ENCODE measurements at regions not wholly inside any gene's neighbourhood (a gene's known extent, or its start where the extent isn't known, plus 50 kb on each side); places are given as distances from the start of the nearest gene placed in this dataset.
A peak's percentile ranks its signal among the peaks of the same experiment; 100 is the strongest.

DNA sequence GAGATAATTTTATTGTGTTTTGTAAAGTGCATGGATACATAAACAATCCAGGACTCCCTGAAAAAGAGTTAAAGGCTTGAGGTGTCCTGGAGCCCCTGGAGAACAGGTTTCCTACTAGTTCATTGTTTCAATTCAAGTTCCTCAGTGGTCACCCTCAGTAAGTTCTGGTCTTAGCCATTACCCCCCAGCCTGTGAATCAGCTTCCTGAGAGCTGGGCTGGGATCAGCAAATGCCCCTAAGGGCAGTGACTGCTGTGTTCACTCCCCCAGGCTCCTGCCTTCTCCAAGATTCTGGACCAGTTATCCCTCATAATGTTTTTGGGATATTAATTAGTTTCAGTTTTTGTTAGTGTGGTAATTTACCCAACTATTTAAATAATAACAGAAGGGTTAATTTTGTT is 151.6 kb upstream of the PRSS58 start:
- no peak for DNase-seq (ENCODE audit: low read depth)

DNA sequence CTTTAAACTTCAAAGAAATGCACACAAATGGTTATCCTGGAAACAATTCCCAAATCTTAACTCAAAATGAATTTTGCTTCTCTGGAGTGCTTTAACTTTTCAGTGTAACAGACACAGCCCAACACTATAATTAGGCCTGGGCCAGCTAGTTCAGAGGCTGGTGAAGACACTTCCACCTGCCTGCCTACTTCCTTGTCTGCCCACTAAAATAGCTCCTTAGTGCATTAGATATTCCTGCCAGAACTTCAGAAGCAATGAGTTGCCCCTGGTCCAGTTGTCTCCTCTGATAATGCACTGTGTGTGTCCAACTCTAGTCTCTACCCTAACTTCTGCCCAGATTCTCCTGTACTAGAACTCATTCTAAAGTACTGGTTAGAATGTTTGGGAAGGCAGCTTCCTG is 150.9 kb upstream of the PRSS58 start:
- DNase-seq (ENCODE audit: low read depth): no peak

DNA sequence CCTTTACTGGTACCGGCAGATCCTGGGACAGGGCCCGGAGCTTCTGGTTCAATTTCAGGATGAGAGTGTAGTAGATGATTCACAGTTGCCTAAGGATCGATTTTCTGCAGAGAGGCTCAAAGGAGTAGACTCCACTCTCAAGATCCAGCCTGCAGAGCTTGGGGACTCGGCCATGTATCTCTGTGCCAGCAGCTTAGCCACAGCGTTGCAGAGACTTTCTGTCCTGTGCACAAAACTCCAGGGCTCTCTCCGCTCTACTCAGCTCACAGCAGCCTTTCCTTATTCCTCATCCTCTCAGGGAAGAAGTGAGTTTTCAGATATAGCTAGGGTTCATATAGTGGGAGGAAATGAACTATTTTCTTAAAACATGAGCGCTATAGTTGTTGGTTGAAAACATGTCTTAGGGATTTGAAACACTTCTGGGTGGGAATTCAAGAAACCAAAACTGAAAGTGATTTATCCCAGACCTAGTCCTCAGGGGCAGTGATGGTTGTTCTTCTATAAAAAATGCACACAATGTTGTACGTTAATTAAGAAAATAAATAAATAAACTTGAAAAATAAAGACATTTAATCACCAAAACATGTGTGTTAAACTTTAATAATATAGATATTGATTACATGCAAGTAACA is 150.2 kb upstream of the PRSS58 start:
- DNase-seq (ENCODE audit: low read depth): no peak

DNA sequence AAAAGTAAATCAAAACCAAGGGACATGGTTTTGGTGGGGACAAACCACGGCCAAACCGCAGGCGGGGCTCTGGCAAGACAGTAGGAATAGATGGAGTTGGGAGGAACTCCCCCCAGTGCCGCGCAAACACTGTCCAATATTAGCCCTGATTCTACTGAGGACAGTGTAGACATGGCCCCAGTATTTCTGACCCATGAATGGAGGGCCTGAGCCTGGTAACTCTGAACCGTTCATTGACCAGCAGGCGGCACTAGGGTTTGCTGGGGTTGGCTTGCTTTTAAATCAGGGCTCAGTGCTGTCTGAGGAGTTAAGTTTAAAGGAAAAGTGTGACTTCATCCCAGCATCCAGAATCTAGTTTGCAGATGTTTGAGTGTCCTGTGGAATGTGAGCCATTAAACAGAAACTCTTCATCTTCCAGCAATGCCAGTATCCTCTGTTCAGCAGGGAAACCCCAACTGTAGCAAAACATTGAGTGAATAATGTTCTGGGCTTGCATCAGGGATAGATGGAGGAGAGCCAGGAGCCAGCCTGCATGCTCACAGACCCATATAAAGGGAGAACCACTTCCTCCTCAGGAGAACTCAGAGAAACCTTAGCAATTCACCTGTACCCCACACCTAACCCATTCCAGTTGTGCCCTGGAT is 147.4 kb upstream of the PRSS58 start:
- peak; percentile 53 for DNase-seq (ENCODE audit: low read depth)

DNA sequence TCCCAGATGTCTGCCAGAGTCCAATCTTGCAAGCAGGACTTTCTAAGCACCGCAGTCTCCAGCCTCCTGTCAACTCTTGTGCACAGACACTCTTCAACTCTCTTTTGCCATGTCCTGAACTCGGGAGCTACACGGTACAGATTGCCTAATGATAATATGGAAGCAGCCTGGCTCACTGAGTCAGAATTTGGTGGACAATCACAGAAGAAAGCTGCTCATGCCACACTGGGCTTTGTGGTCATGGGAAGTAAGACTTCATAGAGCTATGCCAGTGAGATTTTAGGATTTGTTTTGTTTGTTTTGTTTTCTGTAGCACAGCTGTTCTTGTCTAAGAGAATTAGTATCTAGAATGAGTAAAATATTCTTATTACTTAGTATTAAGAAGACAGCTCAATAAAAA is 144.1 kb upstream of the PRSS58 start:
- no peak for DNase-seq (ENCODE audit: low read depth)

DNA sequence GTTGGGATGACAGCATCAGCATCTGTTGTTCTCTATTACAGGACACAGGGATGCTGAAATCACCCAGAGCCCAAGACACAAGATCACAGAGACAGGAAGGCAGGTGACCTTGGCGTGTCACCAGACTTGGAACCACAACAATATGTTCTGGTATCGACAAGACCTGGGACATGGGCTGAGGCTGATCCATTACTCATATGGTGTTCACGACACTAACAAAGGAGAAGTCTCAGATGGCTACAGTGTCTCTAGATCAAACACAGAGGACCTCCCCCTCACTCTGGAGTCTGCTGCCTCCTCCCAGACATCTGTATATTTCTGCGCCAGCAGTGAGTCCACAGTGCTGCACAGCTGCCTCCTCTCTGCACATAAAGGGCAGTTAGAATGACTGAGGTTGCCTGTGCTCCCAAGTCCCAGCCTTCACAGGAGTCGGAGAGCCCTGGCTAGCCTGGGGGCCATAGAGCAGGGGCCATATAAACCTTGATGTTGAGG is 142.2 kb upstream of the PRSS58 start:
- DNase-seq (ENCODE audit: low read depth): no peak

DNA sequence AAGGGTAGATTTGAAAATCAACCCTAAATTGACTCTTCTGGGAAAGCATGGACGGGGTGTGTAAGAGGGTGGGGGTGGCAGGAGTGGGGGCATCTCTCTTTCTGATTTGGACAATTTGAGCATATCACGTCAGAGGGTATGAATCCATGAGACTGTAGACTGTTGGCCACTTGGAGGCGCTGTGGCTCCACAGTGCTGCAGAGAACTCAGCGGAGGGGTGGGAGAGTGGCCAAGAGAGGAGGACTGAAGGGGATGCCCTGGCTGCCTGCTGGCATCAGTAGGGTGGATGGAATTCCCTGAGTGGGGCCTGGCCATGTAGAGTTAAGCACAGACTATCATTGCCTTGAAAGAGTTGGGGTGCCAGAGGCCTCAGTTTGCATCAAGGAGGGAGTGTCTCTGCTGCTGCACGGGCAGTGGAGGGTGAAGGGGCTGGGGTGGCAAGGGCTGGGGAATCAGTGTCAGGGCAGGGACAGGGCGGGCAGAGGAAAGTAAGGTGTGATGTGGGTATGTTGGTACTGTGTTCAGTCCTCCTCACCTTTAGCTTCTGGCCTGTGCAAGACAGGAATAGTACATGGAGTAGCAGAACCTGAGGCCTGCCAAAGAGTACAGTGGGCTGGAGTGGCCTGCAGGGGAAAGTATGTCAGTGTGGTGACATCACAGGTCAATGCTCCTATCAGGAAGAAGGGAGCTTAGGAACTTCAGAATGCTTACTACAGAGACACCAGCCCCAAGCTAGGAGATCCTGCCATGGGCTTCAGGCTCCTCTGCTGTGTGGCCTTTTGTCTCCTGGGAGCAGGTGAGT is 133.5 kb upstream of the PRSS58 start:
- peak; percentile 22 for DNase-seq (ENCODE audit: low read depth)

DNA sequence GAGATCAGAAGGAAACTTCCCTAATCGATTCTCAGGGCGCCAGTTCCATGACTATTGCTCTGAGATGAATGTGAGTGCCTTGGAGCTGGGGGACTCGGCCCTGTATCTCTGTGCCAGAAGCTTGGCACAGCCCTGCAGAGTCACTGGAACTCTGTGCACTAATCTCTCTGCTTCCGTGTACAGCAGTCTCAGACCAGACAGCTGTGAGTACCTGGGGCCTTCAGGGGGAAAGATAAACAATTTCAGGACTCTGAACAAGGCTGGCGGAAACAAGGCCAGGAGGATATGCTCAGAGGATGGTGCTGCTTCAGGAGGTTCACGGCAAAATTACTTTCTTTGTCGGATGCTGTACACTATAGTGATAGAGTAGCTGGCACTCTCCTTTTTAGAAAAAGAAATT is 131.7 kb upstream of the PRSS58 start:
- no peak for DNase-seq (ENCODE audit: low read depth)

DNA sequence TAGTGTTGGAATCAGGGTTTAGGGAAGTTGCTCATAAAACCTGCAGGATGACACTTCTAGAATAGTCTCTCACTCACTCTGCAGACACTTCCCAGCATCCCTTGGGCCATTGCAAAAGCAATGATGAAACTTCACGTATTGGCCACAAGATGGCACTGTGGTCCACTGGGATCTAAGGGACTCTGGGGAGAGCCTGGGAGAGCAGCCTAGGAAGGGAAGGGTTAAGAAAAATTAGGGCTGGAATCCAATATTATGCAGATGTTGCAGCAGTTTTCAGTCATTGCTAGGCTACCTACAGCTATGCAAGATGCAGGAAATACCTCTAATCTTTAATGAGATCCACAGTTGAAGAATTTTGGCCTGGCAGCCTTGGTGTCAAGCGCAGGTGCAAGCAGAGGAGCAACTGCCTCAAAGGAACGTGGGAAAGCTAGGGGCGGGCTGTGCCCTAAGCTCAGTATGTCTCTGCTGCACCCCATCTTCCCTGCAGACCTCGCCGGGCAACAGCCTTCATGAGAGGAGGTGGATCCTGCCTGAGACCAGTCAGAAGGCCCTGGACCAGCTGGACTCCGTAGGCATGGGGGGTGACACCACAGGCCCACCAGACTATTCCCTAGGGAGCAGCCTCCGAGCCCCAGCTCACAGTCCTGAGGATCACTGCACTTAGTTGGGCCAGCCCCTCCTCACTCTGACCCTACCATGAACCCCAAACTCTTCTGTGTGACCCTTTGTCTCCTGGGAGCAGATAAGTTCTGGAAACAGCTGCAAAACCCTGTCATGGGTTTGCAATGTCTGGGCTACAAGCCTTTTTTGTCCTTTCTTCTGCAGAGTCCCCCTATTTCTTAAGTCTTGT is 127.9 kb upstream of the PRSS58 start:
- DNase-seq (ENCODE audit: low read depth): peak; percentile 55

DNA sequence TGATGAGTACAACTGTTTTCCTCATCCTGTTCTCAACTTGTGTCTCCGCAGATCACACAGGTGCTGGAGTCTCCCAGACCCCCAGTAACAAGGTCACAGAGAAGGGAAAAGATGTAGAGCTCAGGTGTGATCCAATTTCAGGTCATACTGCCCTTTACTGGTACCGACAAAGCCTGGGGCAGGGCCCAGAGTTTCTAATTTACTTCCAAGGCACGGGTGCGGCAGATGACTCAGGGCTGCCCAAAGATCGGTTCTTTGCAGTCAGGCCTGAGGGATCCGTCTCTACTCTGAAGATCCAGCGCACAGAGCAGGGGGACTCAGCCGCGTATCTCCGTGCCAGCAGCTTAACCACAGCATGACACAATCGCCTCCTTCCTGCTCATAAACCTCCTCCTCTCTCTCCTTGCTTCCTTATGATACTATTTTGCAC is 126.7 kb upstream of the PRSS58 start:
- DNase-seq (ENCODE audit: low read depth): peak; percentile 77

DNA sequence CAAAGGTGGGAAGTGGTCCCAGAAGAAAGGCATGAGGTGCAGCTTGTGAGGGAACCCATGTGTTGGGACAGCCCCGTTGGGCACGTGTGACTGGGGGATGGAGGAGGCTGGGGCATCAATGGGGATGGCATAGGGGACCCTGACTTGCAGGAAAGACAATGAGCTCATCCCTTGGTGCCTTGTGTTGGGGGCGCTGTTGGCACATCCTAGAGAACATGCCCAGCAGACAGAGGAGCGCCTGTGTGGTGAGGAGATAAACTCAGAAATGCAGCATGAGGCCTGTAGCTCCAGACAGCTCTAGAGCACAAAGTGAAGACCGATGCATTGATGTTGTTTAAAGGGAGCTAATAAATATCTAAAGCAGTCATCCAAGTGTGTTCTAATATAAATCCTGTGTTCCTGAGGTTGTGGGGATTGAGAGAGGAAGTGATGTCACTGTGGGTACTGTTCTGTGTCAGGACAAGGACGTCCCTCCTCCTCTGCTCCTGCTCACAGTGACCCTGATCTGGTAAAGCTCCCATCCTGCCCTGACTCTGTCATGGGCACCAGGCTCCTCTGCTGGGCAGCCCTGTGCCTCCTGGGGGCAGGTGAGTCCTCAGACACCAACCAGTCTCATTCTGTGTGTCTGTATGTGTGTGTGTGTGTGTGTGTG is 126.1 kb upstream of the PRSS58 start:
- DNase-seq (ENCODE audit: low read depth): no peak

DNA sequence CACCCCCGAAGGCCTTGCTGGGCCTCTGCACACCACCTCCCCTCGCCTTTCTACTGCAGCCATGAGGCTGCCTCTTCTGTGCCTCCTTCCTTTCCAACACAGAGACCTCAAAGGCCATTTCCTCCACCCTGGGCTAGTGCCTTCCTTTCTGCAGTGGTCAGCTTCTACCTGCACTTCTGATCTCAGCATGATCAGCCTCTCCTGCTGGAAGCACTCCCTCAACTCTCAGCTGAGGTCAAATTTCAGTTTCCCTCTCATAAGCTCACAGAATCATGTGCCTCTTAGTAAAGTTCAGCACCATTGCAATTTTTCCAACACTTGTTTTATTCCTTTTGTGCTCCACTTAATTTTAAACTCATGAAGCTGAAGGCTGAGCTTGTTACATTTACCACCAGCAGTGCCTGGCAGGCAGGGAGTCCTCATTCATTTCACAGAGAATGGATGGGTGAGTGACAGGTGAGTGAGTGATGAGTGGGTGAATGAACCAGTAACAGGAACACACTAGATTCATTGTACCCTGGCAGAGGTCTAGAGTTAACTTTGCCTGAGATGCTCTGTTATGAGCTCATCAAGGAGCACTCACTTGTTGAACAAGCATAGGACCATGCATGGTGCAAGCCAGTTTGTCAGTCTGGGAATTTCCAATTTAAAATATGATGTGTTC is 124.0 kb upstream of the PRSS58 start:
- no peak for DNase-seq (ENCODE audit: low read depth)

DNA sequence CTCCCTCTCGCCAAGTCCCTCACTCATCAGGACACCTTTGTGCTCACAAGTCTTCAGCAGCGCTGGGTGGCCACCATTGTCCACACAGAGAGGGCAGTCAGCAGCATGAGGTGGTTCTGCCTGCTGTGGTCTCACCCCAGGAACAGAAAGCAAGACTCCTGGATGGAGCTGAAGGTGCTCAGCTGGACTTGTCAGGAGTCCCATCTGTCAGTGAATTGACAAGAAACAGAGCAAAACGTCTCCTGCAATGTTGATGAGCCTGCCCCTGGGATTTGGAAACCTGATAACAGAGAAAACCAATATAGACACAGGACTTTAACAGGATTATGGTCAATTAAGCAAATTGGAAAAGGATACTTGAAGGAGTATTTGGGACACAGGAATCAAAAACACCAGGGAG is 122.2 kb upstream of the PRSS58 start:
- no peak for DNase-seq (ENCODE audit: low read depth)

DNA sequence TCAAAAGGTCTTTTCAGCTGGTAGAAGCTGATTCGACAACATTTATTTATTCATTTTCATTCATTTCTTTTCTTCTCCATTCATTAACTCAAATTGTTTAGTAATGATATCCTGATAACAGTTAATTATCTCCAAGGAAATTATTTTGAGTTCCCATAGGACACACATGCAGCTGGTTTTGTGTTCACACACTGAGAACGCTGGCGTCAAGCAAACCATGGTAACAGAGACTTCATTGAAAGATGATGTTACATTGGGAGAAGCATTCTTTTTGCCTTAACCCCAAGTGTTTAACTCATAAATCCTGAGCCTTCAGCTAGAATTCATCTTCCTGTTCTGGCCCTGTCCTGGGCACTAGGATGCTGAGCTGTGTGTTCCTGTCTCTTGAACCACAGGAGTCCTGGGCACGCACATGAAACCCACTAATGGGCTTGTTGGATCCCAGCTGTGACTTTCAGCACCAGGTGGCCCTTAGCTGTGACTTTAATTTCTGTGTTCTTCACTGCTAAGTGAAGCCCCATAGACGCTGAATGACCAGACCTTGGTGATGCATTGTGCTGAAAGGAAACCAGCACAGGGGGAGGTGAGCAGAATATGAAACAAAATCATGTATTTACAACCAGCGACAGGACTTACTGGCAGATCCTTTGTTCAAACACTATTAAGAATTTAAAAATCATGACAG is 121.5 kb upstream of the PRSS58 start:
- DNase-seq (ENCODE audit: low read depth): no peak

DNA sequence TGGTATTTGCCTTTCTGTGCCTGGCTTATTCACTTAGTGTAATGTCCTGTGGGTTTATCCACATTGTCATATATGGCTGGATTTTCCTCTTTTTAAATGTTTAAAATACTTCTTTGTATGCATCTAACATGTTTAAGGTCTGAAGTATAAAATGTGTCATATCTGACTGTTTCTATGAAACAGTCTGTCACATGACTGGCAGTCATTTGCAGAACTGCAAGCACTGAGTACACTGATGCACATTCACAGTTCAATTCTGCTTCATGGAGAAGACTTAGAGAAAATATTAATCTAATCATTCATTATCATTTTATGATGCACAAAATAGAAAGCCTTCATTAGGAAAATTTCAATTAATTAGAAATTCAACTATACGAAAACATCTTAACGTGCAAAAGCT is 119.7 kb upstream of the PRSS58 start:
- DNase-seq (ENCODE audit: low read depth): no peak

DNA sequence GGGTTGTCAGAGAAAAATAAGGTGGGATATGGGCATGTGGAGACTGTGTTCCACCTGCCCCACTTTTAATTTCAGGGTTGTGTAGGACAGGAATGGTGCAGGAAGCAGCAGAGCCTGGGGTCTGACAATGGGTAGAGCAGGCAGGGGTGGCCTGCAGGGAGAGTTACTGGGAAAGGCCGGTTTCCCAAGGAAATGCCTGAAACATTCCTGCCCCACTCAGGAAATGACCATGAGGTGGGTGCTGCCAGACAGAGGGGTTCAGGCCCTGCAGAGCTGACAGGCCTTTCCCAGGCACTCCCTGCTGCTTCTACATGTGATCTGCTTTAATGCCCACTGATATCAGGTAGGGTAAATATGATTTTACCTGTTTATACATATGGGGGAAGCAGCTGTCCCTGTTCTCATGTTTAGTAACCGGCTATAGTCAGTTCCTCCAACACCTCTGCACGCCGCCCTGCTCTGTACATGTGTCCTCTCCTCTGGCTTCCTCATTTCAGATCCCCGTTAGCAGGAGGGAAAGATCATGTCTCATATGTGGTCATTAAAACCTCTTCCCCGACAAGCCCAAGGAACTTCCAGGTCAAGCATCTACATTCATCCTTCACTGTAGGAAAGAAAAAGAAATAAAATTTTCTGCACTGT is 118.6 kb upstream of the PRSS58 start:
- no peak for DNase-seq (ENCODE audit: low read depth)

DNA sequence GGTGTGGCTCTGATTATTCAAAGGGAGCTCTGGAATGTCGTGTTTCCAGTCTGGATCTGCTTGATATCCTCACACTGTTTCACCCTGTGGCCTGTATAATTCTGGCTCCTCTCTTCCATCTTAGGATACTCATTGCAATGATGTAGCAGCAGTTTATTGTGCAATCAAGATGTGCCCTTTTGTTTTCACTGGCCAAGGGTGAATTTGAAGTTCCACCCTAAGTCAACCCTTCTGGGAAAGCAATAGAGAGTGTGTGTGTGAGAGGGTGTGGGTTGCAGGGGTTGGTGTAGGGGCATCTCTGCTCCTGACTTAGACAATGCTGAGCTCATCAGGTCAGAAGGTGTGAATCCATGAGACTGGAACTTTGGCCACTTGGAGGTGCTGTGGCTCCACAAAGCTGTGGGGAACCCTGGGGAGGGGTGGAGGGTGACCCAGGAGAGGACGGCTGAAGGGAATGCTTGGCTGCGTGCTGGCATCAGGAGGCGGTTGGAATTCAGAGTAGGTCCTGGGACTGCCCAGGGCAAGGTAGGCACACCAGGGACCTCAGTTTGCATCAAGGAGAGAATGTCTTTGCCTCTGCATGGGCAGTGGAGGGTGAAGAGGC is 118.0 kb upstream of the PRSS58 start:
- DNase-seq (ENCODE audit: low read depth): peak; percentile 50

DNA sequence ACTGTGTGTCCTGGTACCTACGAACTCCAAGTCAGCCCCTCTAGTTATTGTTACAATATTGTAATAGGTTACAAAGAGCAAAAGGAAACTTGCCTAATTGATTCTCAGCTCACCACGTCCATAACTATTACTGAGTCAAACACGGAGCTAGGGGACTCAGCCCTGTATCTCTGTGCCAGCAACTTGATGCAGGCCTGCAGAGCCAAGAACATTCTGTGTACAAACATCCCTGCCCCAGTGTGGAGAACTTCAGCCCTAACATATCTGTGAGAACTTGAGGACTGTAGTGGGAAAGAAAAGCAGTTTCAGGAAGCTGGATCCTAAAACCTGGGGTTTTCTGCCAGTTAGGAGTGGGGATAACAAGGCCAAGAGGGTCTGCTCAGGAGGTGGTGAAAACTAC is 114.9 kb upstream of the PRSS58 start:
- no peak for DNase-seq (ENCODE audit: low read depth)

DNA sequence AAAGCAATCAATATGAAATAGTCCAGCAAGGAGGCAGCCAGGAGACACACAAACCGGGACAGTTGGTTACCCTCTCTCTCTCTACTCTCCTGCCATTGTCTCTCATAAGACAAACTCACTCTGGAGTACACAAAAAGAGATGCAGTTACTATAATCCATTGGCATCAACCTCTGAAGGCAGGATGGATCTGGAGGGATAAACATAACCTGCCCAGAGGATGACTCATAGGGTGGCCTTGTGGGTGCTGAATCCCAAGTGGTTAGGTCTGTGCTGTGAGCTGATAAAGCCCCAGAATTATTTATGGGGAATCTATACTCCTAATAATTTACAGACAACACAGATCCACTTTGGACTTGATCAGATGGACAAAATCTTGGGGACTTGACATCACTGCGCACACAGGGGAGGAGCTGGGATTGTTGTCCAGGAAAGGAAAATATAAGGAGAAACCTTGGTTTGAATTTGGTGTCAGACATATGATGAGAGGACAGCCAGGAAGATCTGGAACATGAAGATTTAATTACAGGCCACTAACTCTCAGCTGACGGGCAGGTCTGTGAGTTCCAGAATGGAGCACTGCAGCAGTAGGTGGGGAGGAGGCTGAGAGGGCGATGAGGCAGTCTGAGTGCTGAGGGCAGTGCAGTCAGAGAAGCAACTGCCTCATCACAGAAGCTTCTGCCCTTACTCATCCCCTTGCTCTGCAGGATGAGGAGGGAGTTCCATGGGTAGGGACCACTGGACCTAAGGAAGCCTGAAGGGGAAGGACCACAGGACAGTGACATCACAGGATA is 113.9 kb upstream of the PRSS58 start:
- no peak for DNase-seq (ENCODE audit: low read depth)

Data from stromal cell of bone marrow (primary cell).